ENCODE measurements at regions not wholly inside any gene's neighbourhood (a gene's known extent, or its start where the extent isn't known, plus 50 kb on each side); places are given as distances from the start of the nearest gene placed in this dataset.

DNA sequence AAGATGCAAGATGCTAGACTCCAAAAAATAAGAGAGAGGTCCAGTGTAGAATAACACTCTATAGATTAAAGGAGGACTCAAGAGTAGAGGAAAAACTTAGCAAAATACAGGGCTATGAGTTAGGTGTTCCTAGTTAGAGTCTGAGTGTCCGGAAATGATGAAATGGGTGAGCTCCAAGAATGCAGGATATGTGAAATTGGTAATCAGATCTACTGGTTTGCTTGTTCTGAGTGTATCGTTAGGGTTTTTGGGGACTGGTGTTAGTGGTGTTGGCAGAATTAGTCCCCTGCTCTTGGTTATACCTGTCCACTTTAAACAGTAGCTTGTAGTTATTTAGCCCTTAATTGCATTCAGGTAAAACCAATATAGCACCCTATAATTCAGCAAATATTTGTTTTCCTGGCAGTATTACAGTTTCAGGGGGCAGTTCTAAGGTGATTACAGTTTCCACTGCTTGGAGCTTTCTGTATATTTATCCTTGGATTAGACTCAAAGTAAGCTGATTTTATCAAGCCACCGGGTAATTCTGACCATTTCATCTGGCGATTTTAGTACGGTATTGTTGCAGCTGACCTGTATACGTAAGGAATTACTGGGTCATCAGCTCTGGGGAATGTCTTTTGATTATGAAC lies 332.7 kb downstream of the CHRM3 start:
- TF ChIP-seq EZH2phosphoT487 (IDR thresholded peaks at IDR 0.05; ENCODE audit: low read length) (no peak), EZH2 (optimal IDR thresholded peaks at IDR 0.05; ENCODE audit: low read depth, low read length) (no peak), CTCF (IDR thresholded peaks at IDR 0.05; ENCODE audit: low read length) (no peak)
- DNase-seq = no peak
- Histone ChIP-seq H3K79me2 (ENCODE audit: low read length) (no peaks in the 10 kb centered on the region), H3K9me3 (replicated peaks; ENCODE audit: insufficient read depth, low read length) (no peaks in the 10 kb centered on the region), H3K27me3 (replicated peaks; ENCODE audit: insufficient read depth, low read length) (no peaks in the 10 kb centered on the region), H3K36me3 (replicated peaks; ENCODE audit: insufficient read depth, low read length) (no peaks in the 10 kb centered on the region), H3K9me2 (replicated peaks; ENCODE audit: insufficient read depth, low read length) (no peaks in the 10 kb centered on the region), H4K20me1 (ENCODE audit: insufficient read depth, low read length) (no peaks in the 10 kb centered on the region), H3K4me3 (ENCODE audit: low read length) (no peak overlapping the region), H3K4me1 (ENCODE audit: low read length) (no peaks in the 10 kb centered on the region), H3F3A (ENCODE audit: insufficient read depth, low read length) (no peaks in the 10 kb centered on the region), H3K4me2 (ENCODE audit: low read depth, low read length) (no peak overlapping the region), H3K27ac (ENCODE audit: low read length) (no peak overlapping the region), H3K9ac (ENCODE audit: low read length) (no peak overlapping the region), H2AFZ (ENCODE audit: low read length) (no peak overlapping the region)

GRCh38 chr1:239719642-239720258 lies 333.4 kb downstream of the CHRM3 start:
- no peak overlapping the region for H3K27ac ChIP-seq (ENCODE audit: low read length)
- no peaks in the 10 kb centered on the region for H3K4me1 ChIP-seq (ENCODE audit: low read length)
- H3K9me2 ChIP-seq (replicated peaks; ENCODE audit: insufficient read depth, low read length) = no peaks in the 10 kb centered on the region
- H3K27me3 ChIP-seq (replicated peaks; ENCODE audit: insufficient read depth, low read length) = no peaks in the 10 kb centered on the region
- no peaks in the 10 kb centered on the region for H4K20me1 ChIP-seq (ENCODE audit: insufficient read depth, low read length)
- no peak for TF ChIP-seq EZH2 (optimal IDR thresholded peaks at IDR 0.05; ENCODE audit: low read depth, low read length)
- H3K4me2 ChIP-seq (ENCODE audit: low read depth, low read length) = no peak overlapping the region
- no peaks in the 10 kb centered on the region for H3F3A ChIP-seq (ENCODE audit: insufficient read depth, low read length)
- no peak overlapping the region for H3K9ac ChIP-seq (ENCODE audit: low read length)
- H2AFZ ChIP-seq (ENCODE audit: low read length) = no peak overlapping the region
- no peaks in the 10 kb centered on the region for H3K36me3 ChIP-seq (replicated peaks; ENCODE audit: insufficient read depth, low read length)
- H3K4me3 ChIP-seq (ENCODE audit: low read length) = no peak overlapping the region
- no peaks in the 10 kb centered on the region for H3K9me3 ChIP-seq (replicated peaks; ENCODE audit: insufficient read depth, low read length)
- DNase-seq = peak; percentile 39
- H3K79me2 ChIP-seq (ENCODE audit: low read length) = no peaks in the 10 kb centered on the region

GRCh38 chr1:239722035-239722434 lies 335.7 kb downstream of the CHRM3 start:
- no peaks in the 10 kb centered on the region for H3K27me3 ChIP-seq (replicated peaks; ENCODE audit: insufficient read depth, low read length)
- no peaks in the 10 kb centered on the region for H3K9me2 ChIP-seq (replicated peaks; ENCODE audit: insufficient read depth, low read length)
- H3K9me3 ChIP-seq (replicated peaks; ENCODE audit: insufficient read depth, low read length) = no peaks in the 10 kb centered on the region
- no peak overlapping the region for H3K4me2 ChIP-seq (ENCODE audit: low read depth, low read length)
- no peak overlapping the region for H3K9ac ChIP-seq (ENCODE audit: low read length)
- TF ChIP-seq CTCF (IDR thresholded peaks at IDR 0.05; ENCODE audit: low read length) (no peak), EZH2 (optimal IDR thresholded peaks at IDR 0.05; ENCODE audit: low read depth, low read length) (no peak), EZH2phosphoT487 (IDR thresholded peaks at IDR 0.05; ENCODE audit: low read length) (no peak)
- no peaks in the 10 kb centered on the region for H3F3A ChIP-seq (ENCODE audit: insufficient read depth, low read length)
- H3K36me3 ChIP-seq (replicated peaks; ENCODE audit: insufficient read depth, low read length) = no peaks in the 10 kb centered on the region
- no peaks in the 10 kb centered on the region for H3K79me2 ChIP-seq (ENCODE audit: low read length)
- no peak for DNase-seq
- H4K20me1 ChIP-seq (ENCODE audit: insufficient read depth, low read length) = no peaks in the 10 kb centered on the region
- no peak overlapping the region for H3K4me3 ChIP-seq (ENCODE audit: low read length)
- no peaks in the 10 kb centered on the region for H3K4me1 ChIP-seq (ENCODE audit: low read length)
- H2AFZ ChIP-seq (ENCODE audit: low read length) = no peak overlapping the region
- no peak overlapping the region for H3K27ac ChIP-seq (ENCODE audit: low read length)

DNA sequence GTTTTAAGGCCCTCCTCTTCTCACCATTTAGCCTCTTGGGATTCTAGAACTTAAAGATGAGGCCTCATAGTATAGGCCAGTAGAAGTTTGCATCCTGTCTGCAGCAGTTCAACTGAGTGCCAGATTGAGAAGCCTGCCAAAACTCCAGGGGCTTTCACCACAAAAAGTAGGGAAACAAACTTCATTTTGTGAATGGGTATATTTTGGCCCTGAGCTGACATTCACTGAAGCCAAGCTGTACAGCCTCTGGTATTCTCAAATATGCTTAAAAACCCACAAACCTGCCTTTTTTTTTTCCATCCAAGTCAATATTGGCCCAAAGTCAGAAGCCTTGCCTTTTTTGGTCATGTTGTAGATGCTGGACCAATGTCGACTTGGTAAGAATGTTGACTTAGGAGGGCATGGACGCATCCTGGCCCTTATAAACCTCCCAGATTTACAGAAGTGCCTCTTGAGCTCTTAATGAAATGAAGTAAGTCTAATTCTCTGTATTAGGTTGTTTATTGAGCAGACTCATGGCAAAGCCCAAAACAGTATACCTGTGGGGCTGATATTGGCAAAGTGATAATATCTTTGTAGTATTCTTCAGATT lies 337.5 kb downstream of the CHRM3 start:
- Histone ChIP-seq H3K9ac (ENCODE audit: low read length) (no peak overlapping the region), H3K79me2 (ENCODE audit: low read length) (no peaks in the 10 kb centered on the region), H3K9me3 (replicated peaks; ENCODE audit: insufficient read depth, low read length) (no peaks in the 10 kb centered on the region), H3K4me2 (ENCODE audit: low read depth, low read length) (no peak overlapping the region), H3K27me3 (replicated peaks; ENCODE audit: insufficient read depth, low read length) (no peaks in the 10 kb centered on the region), H4K20me1 (ENCODE audit: insufficient read depth, low read length) (no peaks in the 10 kb centered on the region), H3K27ac (ENCODE audit: low read length) (no peak overlapping the region), H3K4me3 (ENCODE audit: low read length) (no peak overlapping the region), H3K4me1 (ENCODE audit: low read length) (no peaks in the 10 kb centered on the region), H2AFZ (ENCODE audit: low read length) (no peak overlapping the region), H3K9me2 (replicated peaks; ENCODE audit: insufficient read depth, low read length) (no peaks in the 10 kb centered on the region), H3K36me3 (replicated peaks; ENCODE audit: insufficient read depth, low read length) (no peaks in the 10 kb centered on the region), H3F3A (ENCODE audit: insufficient read depth, low read length) (no peaks in the 10 kb centered on the region)
- TF ChIP-seq EZH2phosphoT487 (IDR thresholded peaks at IDR 0.05; ENCODE audit: low read length) (no peak), EZH2 (optimal IDR thresholded peaks at IDR 0.05; ENCODE audit: low read depth, low read length) (no peak), CTCF (IDR thresholded peaks at IDR 0.05; ENCODE audit: low read length) (no peak)
- DNase-seq = no peak
